Smooth muscle cell (in vitro differentiated cells): ENCODE measurements at regions not wholly inside any gene's neighbourhood (a gene's known extent, or its start where the extent isn't known, plus 50 kb on each side); places are given as distances from the start of the nearest gene placed in this dataset.
A peak's percentile ranks its signal among the peaks of the same experiment; 100 is the strongest.

ENCODE experiments used
- DNase-seq: peaks from one replicate; lab custom pipeline; 2025; ENCODE audit not compliant: unreplicated experiment; lab: John Stamatoyannopoulos, UW
- H2AFZ ChIP-seq: fragments of 200-600 bp; sonication (generic); 2 replicates; pipeline ENCODE4 v1.6.0; 2016; ENCODE audit warnings: antibody characterized with exemption, low read depth, mild to moderate bottlenecking
- H3F3A ChIP-seq: fragments of 200-600 bp; sonication (generic); 2 replicates; pipeline ENCODE4 v1.6.0; 2017; ENCODE audit warnings: antibody characterized with exemption, low read depth
- H3K27ac ChIP-seq: fragments of 200-600 bp; sonication (generic); 2 replicates; pipeline ENCODE4 v1.5.1; 2016; ENCODE audit warnings: low read depth, mild to moderate bottlenecking
- H3K27me3 ChIP-seq: fragments of 200-600 bp; sonication (generic); 2 replicates; pipeline ENCODE4 v1.6.1; 2016; ENCODE audit warnings: low read depth, mild to moderate bottlenecking
- H3K36me3 ChIP-seq: fragments of 200-600 bp; sonication (generic); 2 replicates; pipeline ENCODE4 v1.5.1; 2016; ENCODE audit warnings: low read depth
- H3K4me1 ChIP-seq: fragments of 200-600 bp; sonication (generic); 2 replicates; pipeline ENCODE4 v1.5.1; 2016; ENCODE audit warnings: low read depth
- H3K4me2 ChIP-seq: fragments of 200-600 bp; sonication (generic); 2 replicates; pipeline ENCODE4 v1.6.0; 2016; ENCODE audit warnings: mild to moderate bottlenecking
- H3K4me3 ChIP-seq: fragments of 200-600 bp; sonication (generic); 2 replicates; pipeline ENCODE4 v1.5.1; 2016; ENCODE audit warnings: mild to moderate bottlenecking
- H3K79me2 ChIP-seq: fragments of 200-600 bp; sonication (generic); 2 replicates; pipeline ENCODE4 v1.6.0; 2016; ENCODE audit warnings: low read depth, mild to moderate bottlenecking
- H3K9ac ChIP-seq: fragments of 200-600 bp; sonication (generic); 2 replicates; pipeline ENCODE4 v1.6.0; 2016; ENCODE audit warnings: low read depth
- H3K9me3 ChIP-seq: fragments of 200-600 bp; sonication (generic); replicated peaks from 2 replicates; pipeline ENCODE4 v1.5.1; 2016; ENCODE audit warnings: low read depth
- H4K20me1 ChIP-seq: fragments of 200-600 bp; sonication (generic); 2 replicates; pipeline ENCODE4 v1.6.0; 2016; ENCODE audit warnings: low read depth
- CTCF ChIP-seq: fragments of 200-600 bp; sonication (generic); IDR thresholded peaks from 2 replicates; pipeline ENCODE4 v1.5.1; 2017; ENCODE audit warnings: borderline replicate concordance, mild to moderate bottlenecking, antibody characterized with exemption; ENCODE audit not compliant: insufficient read depth, poor library complexity, severe bottlenecking
- WGBS: methylation state at CpG from one replicate; pipeline ENCODE4 v1.1.7; 2016; ENCODE audit warnings: low lambda C conversion rate; 5-methylcytosine and 5-hydroxymethylcytosine counted together

- Histone ChIP-seq H3K9me3 (no peaks in the 10 kb centered on the region), H3F3A (no peaks in the 10 kb centered on the region), H3K36me3 (no peaks in the 10 kb centered on the region), H2AFZ (no peak overlapping the region), H3K9ac (no peak overlapping the region), H3K79me2 (no peaks in the 10 kb centered on the region), H3K4me2 (no peak overlapping the region), H3K4me1 (no peaks in the 10 kb centered on the region), H3K4me3 (no peak overlapping the region), H3K27me3 (no peaks in the 10 kb centered on the region), H4K20me1 (no peaks in the 10 kb centered on the region), H3K27ac (no peak overlapping the region)
- 72% methylated on average over 11 of the region's 11 CpGs for WGBS
- no peak for DNase-seq
- TF ChIP-seq CTCF, result no peak
Observed at GRCh38 chr3:14252321-14253021, 73.9 kb downstream of the LSM3 start.

- Histone ChIP-seq H3K9ac (no peak overlapping the region), H3K4me2 (no peak overlapping the region), H3K4me3 (no peak overlapping the region), H3K27me3 (no peaks in the 10 kb centered on the region), H3K79me2 (no peaks in the 10 kb centered on the region), H3F3A (no peaks in the 10 kb centered on the region), H3K9me3 (no peaks in the 10 kb centered on the region), H3K36me3 (no peaks in the 10 kb centered on the region), H2AFZ (no peak overlapping the region), H4K20me1 (no peaks in the 10 kb centered on the region), H3K4me1 (no peaks in the 10 kb centered on the region), H3K27ac (peak overlapping the region; percentile 20)
- DNase-seq, result no peak
- WGBS, result 68% methylated on average over 11 of the region's 11 CpGs
- TF ChIP-seq CTCF, result no peak
Observed at GRCh38 chr3:14253022-14253706, 74.5 kb downstream of the LSM3 start.

- no peak overlapping the region for H2AFZ ChIP-seq
- no peak for TF ChIP-seq CTCF
- no peak overlapping the region for H3K4me3 ChIP-seq
Observed at GRCh38 chr3:14253707-14254382, 75.2 kb downstream of the LSM3 start.

More at GRCh38 chr3:14253707-14254382, 75.2 kb downstream of the LSM3 start:
- Histone ChIP-seq H3K9ac (no peak overlapping the region), H3K79me2 (no peaks in the 10 kb centered on the region), H3K4me1 (no peaks in the 10 kb centered on the region), H3K27me3 (no peaks in the 10 kb centered on the region), H4K20me1 (no peaks in the 10 kb centered on the region), H3K4me2 (no peak overlapping the region), H3F3A (no peaks in the 10 kb centered on the region), H3K27ac (peak overlapping the region; percentile 20), H3K9me3 (no peaks in the 10 kb centered on the region), H3K36me3 (no peaks in the 10 kb centered on the region)
- DNase-seq, result no peak
- WGBS, result 83% methylated on average over 4 of the region's 4 CpGs
